ENCODE measurements at regions not wholly inside any gene's neighbourhood (a gene's known extent, or its start where the extent isn't known, plus 50 kb on each side); places are given as distances from the start of the nearest gene placed in this dataset.

DNA sequence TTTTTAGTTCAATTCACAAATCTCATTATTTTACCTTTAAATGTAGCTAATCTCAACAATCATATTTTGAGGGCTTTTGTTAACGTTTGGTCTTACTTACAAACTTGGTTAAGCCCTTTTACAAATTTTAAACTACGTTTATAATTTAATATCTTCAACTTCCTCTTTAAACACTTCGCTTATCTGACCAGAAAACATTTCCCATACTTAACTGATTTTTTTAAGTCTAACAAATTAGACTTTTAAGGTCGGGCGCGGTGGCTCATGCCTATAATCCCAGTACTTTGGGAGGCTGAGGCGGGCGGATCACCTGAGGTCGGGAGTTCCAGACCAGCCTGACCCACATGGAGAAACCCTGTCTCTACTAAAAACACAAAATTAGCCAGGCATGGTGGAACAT is 300.9 kb downstream of the LMX1A start:
- Histone ChIP-seq H3K4me1 (ENCODE audit: control insufficient read depth in 1 of 2, low read depth in 2 of 2) (no peaks in the 10 kb centered on the region), H3K27me3 (replicated peaks; ENCODE audit: insufficient read depth) (no peaks in the 10 kb centered on the region), H3K4me3 (no peak overlapping the region), H3K36me3 (no peaks in the 10 kb centered on the region), H3K9me3 (no peaks in the 10 kb centered on the region), H3K27ac (no peak overlapping the region)
- DNase-seq (ENCODE audit: low spot score) = no peak
- ATAC-seq (ENCODE audit: insufficient number of reproducible peaks, low FRiP score, low read depth) = no peak
- TF ChIP-seq, protein P1, sequence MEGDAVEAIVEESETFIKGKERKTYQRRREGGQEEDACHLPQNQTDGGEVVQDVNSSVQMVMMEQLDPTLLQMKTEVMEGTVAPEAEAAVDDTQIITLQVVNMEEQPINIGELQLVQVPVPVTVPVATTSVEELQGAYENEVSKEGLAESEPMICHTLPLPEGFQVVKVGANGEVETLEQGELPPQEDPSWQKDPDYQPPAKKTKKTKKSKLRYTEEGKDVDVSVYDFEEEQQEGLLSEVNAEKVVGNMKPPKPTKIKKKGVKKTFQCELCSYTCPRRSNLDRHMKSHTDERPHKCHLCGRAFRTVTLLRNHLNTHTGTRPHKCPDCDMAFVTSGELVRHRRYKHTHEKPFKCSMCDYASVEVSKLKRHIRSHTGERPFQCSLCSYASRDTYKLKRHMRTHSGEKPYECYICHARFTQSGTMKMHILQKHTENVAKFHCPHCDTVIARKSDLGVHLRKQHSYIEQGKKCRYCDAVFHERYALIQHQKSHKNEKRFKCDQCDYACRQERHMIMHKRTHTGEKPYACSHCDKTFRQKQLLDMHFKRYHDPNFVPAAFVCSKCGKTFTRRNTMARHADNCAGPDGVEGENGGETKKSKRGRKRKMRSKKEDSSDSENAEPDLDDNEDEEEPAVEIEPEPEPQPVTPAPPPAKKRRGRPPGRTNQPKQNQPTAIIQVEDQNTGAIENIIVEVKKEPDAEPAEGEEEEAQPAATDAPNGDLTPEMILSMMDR (IDR thresholded peaks at IDR 0.05) = no peak

DNA sequence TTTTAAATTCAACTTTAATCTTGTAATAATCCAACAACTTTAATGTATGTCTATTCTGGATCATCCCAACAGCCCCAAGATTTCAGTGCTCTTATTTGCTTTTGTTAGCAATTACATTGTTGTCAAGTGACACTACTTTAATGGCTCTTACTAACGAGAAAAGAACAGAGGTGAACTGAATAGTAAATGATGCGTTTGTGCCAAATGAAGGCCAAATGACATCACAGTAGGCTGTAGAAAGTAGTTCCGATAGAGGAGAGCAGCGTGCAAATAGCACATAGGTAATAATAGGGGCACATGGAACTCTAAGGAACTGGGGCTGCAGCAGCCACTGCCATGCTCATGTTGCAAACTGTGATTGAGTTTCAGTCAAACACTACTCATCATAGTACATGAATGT is 301.9 kb downstream of the LMX1A start:
- TF ChIP-seq, protein P1 (IDR thresholded peaks at IDR 0.05) = no peak
- no peak overlapping the region for H3K4me3 ChIP-seq
- ATAC-seq (ENCODE audit: insufficient number of reproducible peaks, low FRiP score, low read depth) (no peak), DNase-seq (ENCODE audit: low spot score) (no peak)
- no peak overlapping the region for H3K27ac ChIP-seq
- H3K27me3 ChIP-seq (replicated peaks; ENCODE audit: insufficient read depth) = no peaks in the 10 kb centered on the region
- H3K9me3 ChIP-seq = no peaks in the 10 kb centered on the region
- no peaks in the 10 kb centered on the region for H3K36me3 ChIP-seq
- H3K4me1 ChIP-seq (ENCODE audit: control insufficient read depth in 1 of 2, low read depth in 2 of 2) = no peaks in the 10 kb centered on the region

DNA sequence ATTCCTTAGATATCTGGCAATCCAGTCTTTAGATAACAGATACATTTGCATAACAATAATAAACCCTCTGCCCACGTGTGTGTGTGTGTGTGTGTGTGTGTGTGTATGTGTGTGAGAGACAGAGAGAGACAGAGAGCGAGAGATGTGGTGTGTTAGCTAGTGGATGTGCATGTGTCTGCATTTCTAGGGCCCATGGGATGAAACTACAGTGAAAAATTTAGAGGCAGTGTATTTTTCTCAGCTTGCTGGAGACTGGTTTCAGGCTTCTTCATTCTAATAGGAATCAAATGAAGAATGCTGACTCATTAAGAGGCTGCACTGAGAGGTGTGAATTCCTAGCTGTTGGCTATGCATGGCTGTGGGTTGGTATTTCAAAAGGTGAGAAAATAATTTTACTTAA is 303.2 kb downstream of the LMX1A start:
- Histone ChIP-seq H3K4me3 (no peak overlapping the region), H3K36me3 (no peaks in the 10 kb centered on the region), H3K27ac (no peak overlapping the region), H3K27me3 (replicated peaks; ENCODE audit: insufficient read depth) (no peaks in the 10 kb centered on the region), H3K9me3 (no peaks in the 10 kb centered on the region), H3K4me1 (ENCODE audit: control insufficient read depth in 1 of 2, low read depth in 2 of 2) (no peaks in the 10 kb centered on the region)
- ATAC-seq (ENCODE audit: insufficient number of reproducible peaks, low FRiP score, low read depth) = no peak
- DNase-seq (ENCODE audit: low spot score) = no peak
- TF ChIP-seq, protein P1 (IDR thresholded peaks at IDR 0.05) = no peak

DNA sequence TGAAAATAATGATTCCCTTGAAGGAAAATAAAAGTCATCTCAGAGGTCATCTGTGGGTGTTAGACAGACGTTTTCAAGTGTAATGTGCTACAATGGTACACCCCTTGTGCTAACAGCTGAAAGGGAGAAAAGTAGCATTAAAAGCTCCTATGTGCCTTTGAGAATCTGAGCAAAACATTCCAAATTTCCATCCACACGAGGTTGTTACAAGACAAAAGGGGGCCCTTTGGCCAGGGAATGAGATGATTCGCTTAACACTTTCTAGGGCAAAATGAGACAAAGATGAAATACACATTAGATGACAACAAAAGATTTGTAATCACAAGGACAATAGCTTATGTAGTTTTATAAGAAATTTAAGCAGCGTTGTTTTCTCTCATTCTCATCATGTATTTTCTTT is 303.6 kb downstream of the LMX1A start:
- no peak overlapping the region for H3K27ac ChIP-seq
- TF ChIP-seq, protein P1 (IDR thresholded peaks at IDR 0.05) = no peak
- H3K4me3 ChIP-seq = no peak overlapping the region
- H3K4me1 ChIP-seq (ENCODE audit: control insufficient read depth in 1 of 2, low read depth in 2 of 2) = no peaks in the 10 kb centered on the region
- H3K36me3 ChIP-seq = no peaks in the 10 kb centered on the region
- no peaks in the 10 kb centered on the region for H3K27me3 ChIP-seq (replicated peaks; ENCODE audit: insufficient read depth)
- no peaks in the 10 kb centered on the region for H3K9me3 ChIP-seq
- ATAC-seq (ENCODE audit: insufficient number of reproducible peaks, low FRiP score, low read depth) = no peak
- no peak for DNase-seq (ENCODE audit: low spot score)

DNA sequence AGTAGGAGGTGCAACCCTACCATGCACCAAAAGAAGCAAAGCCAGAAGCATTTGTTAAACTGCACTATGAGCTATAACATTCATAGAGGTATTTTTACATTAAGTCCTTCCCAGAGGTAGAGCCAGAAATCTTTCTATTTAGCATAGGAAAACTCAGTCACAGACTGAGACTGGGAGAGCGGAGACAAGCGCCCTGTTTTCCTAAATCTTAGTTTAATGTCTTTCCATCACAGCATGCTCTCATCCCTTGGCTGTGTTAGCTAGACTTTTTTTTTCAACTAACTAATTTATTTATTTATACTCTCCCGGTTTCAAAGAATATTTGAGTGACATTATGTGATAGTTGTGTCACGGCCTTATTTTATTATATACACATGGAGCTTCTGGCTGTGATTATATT is 304.1 kb downstream of the LMX1A start:
- DNase-seq (ENCODE audit: low spot score) = no peak
- no peak overlapping the region for H3K4me3 ChIP-seq
- ATAC-seq (ENCODE audit: insufficient number of reproducible peaks, low FRiP score, low read depth) = no peak
- H3K9me3 ChIP-seq = no peaks in the 10 kb centered on the region
- no peak overlapping the region for H3K27ac ChIP-seq
- H3K27me3 ChIP-seq (replicated peaks; ENCODE audit: insufficient read depth) = no peaks in the 10 kb centered on the region
- TF ChIP-seq, protein P1 (IDR thresholded peaks at IDR 0.05) = no peak
- H3K4me1 ChIP-seq (ENCODE audit: control insufficient read depth in 1 of 2, low read depth in 2 of 2) = no peaks in the 10 kb centered on the region
- H3K36me3 ChIP-seq = no peaks in the 10 kb centered on the region

Data from thoracic aorta (tissue), 2 donors.